ENCODE measurements at regions not wholly inside any gene's neighbourhood (a gene's known extent, or its start where the extent isn't known, plus 50 kb on each side); places are given as distances from the start of the nearest gene placed in this dataset.

GRCh38 chr12:47318963-47319362 is 239.2 kb upstream of the AMIGO2 start:
- ChIA-PET CTCF (no interaction called here), POLR2A (ENCODE audit: unreplicated experiment) (no interaction called here)
- H3K79me1 ChIP-seq (ENCODE audit: low read depth in 1 of 2, low read length in 2 of 2) = no peaks in the 10 kb centered on the region
- no peak overlapping the region for H3K27ac ChIP-seq (ENCODE audit: insufficient read depth, low read length)
- WGBS, 2 experiments (ENCODE audit: extremely low coverage in 2 of 2, insufficient read length in 1 of 2) = no CpG with 5 or more reads among the region's 4 CpGs
- no peak overlapping the region for H4K8ac ChIP-seq (ENCODE audit: low read depth in 2 of 2, low read length in 2 of 2)
- H2BK15ac ChIP-seq (ENCODE audit: low read depth, low read length) = no peak overlapping the region
- ATAC-seq (ENCODE audit: low read depth) (no peak), DNase-seq (no peak)
- intact Hi-C loops (cut with micrococcal nuclease) = no loop called here
- H2BK120ac ChIP-seq (ENCODE audit: low read depth, low read length) = no peak overlapping the region
- H2AFZ ChIP-seq (replicated peaks; ENCODE audit: low read length, poor library complexity) = no peak overlapping the region
- no peak overlapping the region for H3K9ac ChIP-seq (ENCODE audit: low read depth, low read length)
- H4K20me1 ChIP-seq (ENCODE audit: insufficient read depth, low read length) = no peaks in the 10 kb centered on the region
- no peak overlapping the region for H2BK5ac ChIP-seq (ENCODE audit: low read depth, low read length, poor library complexity, severe bottlenecking)
- H3K9me1 ChIP-seq (ENCODE audit: insufficient read depth, low read length) = no peaks in the 10 kb centered on the region
- in situ Hi-C loops (cut with MboI; ENCODE audit: low sequenced_read_pairs) = no loop called here
- H3K18ac ChIP-seq (ENCODE audit: low read depth, low read length) = no peak overlapping the region
- H3K4me1 ChIP-seq (ENCODE audit: control insufficient read depth, insufficient read depth, low read length) = no peaks in the 10 kb centered on the region
- no peak overlapping the region for H3K4me2 ChIP-seq (ENCODE audit: low read depth, low read length)
- no peaks in the 10 kb centered on the region for H3K9me3 ChIP-seq (ENCODE audit: control insufficient read depth, insufficient read depth, low read length)
- no peak overlapping the region for H4K91ac ChIP-seq (ENCODE audit: insufficient read depth, low read depth, low read length)
- H3K14ac ChIP-seq (replicated peaks; ENCODE audit: low read depth, low read length) = no peak overlapping the region
- dilution Hi-C loops (cut with HindIII; ENCODE audit: low sequenced_read_pairs, unreplicated experiment) = no loop called here
- TF ChIP-seq POLR2A (IDR thresholded peaks at IDR 0.05; ENCODE audit: low read depth, low read length) (no peak), MAFK (IDR thresholded peaks at IDR 0.05; ENCODE audit: low read depth, low read length) (no peak), CHD1 (IDR thresholded peaks at IDR 0.05; ENCODE audit: low read depth, low read length) (no peak), RAD21 (IDR thresholded peaks at IDR 0.05; ENCODE audit: low read length) (no peak), RCOR1 (IDR thresholded peaks at IDR 0.05; ENCODE audit: insufficient replicate concordance, low read length) (no peak), CEBPB (IDR thresholded peaks at IDR 0.05; ENCODE audit: low read depth, low read length) (no peak), MAZ (IDR thresholded peaks at IDR 0.05; ENCODE audit: borderline replicate concordance, low read depth, low read length) (no peak), FOS (IDR thresholded peaks at IDR 0.05; ENCODE audit: low read depth, low read length) (no peak), USF2 (IDR thresholded peaks at IDR 0.05; ENCODE audit: low read depth, low read length) (no peak), CTCF (conservative IDR thresholded peaks at IDR 0.05; ENCODE audit: low read depth, low read length) (no peak)
- no peak overlapping the region for H3K56ac ChIP-seq (ENCODE audit: extremely low read depth, insufficient read depth, low read length)
- H3K27me3 ChIP-seq (ENCODE audit: control insufficient read depth, insufficient read depth, low read length) = no peaks in the 10 kb centered on the region
- no peak overlapping the region for H2AK5ac ChIP-seq (ENCODE audit: low read depth, low read length)
- no peak overlapping the region for H4K5ac ChIP-seq (ENCODE audit: low read depth, low read length)
- no peak overlapping the region for H2AK9ac ChIP-seq (replicated peaks; ENCODE audit: low read depth, low read length, poor library complexity)
- no peak overlapping the region for H3K4ac ChIP-seq (ENCODE audit: low read depth, low read length)
- no peak overlapping the region for H3K23ac ChIP-seq (ENCODE audit: low read depth, low read length)
- H3K36me3 ChIP-seq (ENCODE audit: control insufficient read depth, insufficient read depth, low read length) = no peaks in the 10 kb centered on the region
- no peak overlapping the region for H3K4me3 ChIP-seq (ENCODE audit: insufficient read depth, low read depth, low read length)
- BruUV-seq (replicated peaks) = no TSS peak
- no peak overlapping the region for H2BK20ac ChIP-seq (ENCODE audit: low read depth, low read length)
